ENCODE measurements at regions not wholly inside any gene's neighbourhood (a gene's known extent, or its start where the extent isn't known, plus 50 kb on each side); places are given as distances from the start of the nearest gene placed in this dataset.
"Not testable (repeated sequence)": the region's sequence is repeated elsewhere in the genome, so short reads cannot be mapped to it uniquely, and the experiment has no call there.

GRCh38 chr15:26280281-26280680 lies 417.2 kb upstream of the ATP10A start:
- DNase-seq (ENCODE audit: low read depth in 3 of 3, low spot score in 2 of 3), result no peak

- DNase-seq (ENCODE audit: low read depth in 3 of 3, low spot score in 2 of 3), result no peak
These were observed 398.8 kb upstream of the ATP10A start for GRCh38 chr15:26261966-26262365.

GRCh38 chr15:26261413-26261812 lies 398.3 kb upstream of the ATP10A start:
- DNase-seq (ENCODE audit: low read depth in 3 of 3, low spot score in 2 of 3), result no peak

GRCh38 chr15:26260517-26261133 lies 397.5 kb upstream of the ATP10A start:
- peak; percentile 17 to 38 (median 19) for DNase-seq (ENCODE audit: low read depth in 3 of 3, low spot score in 2 of 3)

GRCh38 chr15:26259581-26259980 lies 396.5 kb upstream of the ATP10A start:
- no peak for DNase-seq (ENCODE audit: low read depth in 3 of 3, low spot score in 2 of 3)

GRCh38 chr15:26244782-26245181 lies 381.7 kb upstream of the ATP10A start:
- DNase-seq (ENCODE audit: low read depth in 3 of 3, low spot score in 2 of 3), result not testable (repeated sequence)

- DNase-seq (ENCODE audit: low read depth in 3 of 3, low spot score in 2 of 3), result no peak
These were observed 380.3 kb upstream of the ATP10A start for GRCh38 chr15:26243382-26243781.

GRCh38 chr15:26242565-26243071 lies 379.5 kb upstream of the ATP10A start:
- DNase-seq (ENCODE audit: low read depth in 3 of 3, low spot score in 2 of 3), result no peak

GRCh38 chr15:26235864-26236263 lies 372.7 kb upstream of the ATP10A start:
- DNase-seq (ENCODE audit: low read depth in 3 of 3, low spot score in 2 of 3), result no peak

GRCh38 chr15:26234976-26235767 lies 372.0 kb upstream of the ATP10A start:
- no peak for DNase-seq (ENCODE audit: low read depth in 3 of 3, low spot score in 2 of 3)

- peak in 1 of 3 donors; percentile 16 for DNase-seq (ENCODE audit: low read depth in 3 of 3, low spot score in 2 of 3)
These were observed 369.6 kb upstream of the ATP10A start for GRCh38 chr15:26232691-26233090.

- DNase-seq (ENCODE audit: low read depth in 3 of 3, low spot score in 2 of 3), result no peak
These were observed 368.0 kb upstream of the ATP10A start for GRCh38 chr15:26231096-26231495.

GRCh38 chr15:26224266-26224665 lies 361.1 kb upstream of the ATP10A start:
- DNase-seq (ENCODE audit: low read depth in 3 of 3, low spot score in 2 of 3), result no peak

GRCh38 chr15:26223720-26224119 lies 360.6 kb upstream of the ATP10A start:
- no peak for DNase-seq (ENCODE audit: low read depth in 3 of 3, low spot score in 2 of 3)

- DNase-seq (ENCODE audit: low read depth in 3 of 3, low spot score in 2 of 3), result no peak
These were observed 359.7 kb upstream of the ATP10A start for GRCh38 chr15:26222781-26223180.

GRCh38 chr15:26217043-26217442 lies 353.9 kb upstream of the ATP10A start:
- DNase-seq (ENCODE audit: low read depth in 3 of 3, low spot score in 2 of 3), result not testable (repeated sequence)

GRCh38 chr15:26214290-26214689 lies 351.2 kb upstream of the ATP10A start:
- DNase-seq (ENCODE audit: low read depth in 3 of 3, low spot score in 2 of 3), result no peak

GRCh38 chr15:26213427-26213826 lies 350.3 kb upstream of the ATP10A start:
- DNase-seq (ENCODE audit: low read depth in 3 of 3, low spot score in 2 of 3), result no peak

- DNase-seq (ENCODE audit: low read depth in 3 of 3, low spot score in 2 of 3), result no peak
These were observed 349.0 kb upstream of the ATP10A start for GRCh38 chr15:26212109-26212508.

- DNase-seq (ENCODE audit: low read depth in 3 of 3, low spot score in 2 of 3), result no peak
These were observed 347.9 kb upstream of the ATP10A start for GRCh38 chr15:26210980-26211379.

GRCh38 chr15:26201177-26201858 lies 338.2 kb upstream of the ATP10A start:
- DNase-seq (ENCODE audit: low read depth in 3 of 3, low spot score in 2 of 3), result no peak

- no peak for DNase-seq (ENCODE audit: low read depth in 3 of 3, low spot score in 2 of 3)
These were observed 337.3 kb upstream of the ATP10A start for GRCh38 chr15:26200427-26200826.

Measured in right renal cortex interstitium (tissue), 3 donors.